Ascending aorta (tissue), 2 donors: ENCODE measurements at regions not wholly inside any gene's neighbourhood (a gene's known extent, or its start where the extent isn't known, plus 50 kb on each side); places are given as distances from the start of the nearest gene placed in this dataset.

ENCODE experiments used
- DNase-seq, 2 donors: peaks; one replicate each; pipeline ENCODE4 v3.0.0-alpha.2; 2019; ENCODE audit warnings: low spot score in 2 of 2
- H3K27ac ChIP-seq, 2 donors: fragments of 200-600 bp; sonication (generic); one replicate each; pipeline ENCODE4 v1.5.1; 2016 to 2017; ENCODE audit warnings: mild to moderate bottlenecking in 1 of 2
- H3K27me3 ChIP-seq: fragments of 200-600 bp; sonication (generic); one replicate; pipeline ENCODE4 v1.5.1; 2017
- H3K36me3 ChIP-seq, 2 donors: fragments of 200-600 bp; sonication (generic); one replicate each; pipeline ENCODE4 v1.5.1; 2016
- H3K4me1 ChIP-seq, 2 donors: fragments of 200-600 bp; sonication (generic); one replicate each; pipeline ENCODE4 v1.5.1; 2016 to 2017; ENCODE audit warnings: mild to moderate bottlenecking in 1 of 2
- H3K4me3 ChIP-seq, 2 donors: fragments of 200-600 bp; sonication (generic); one replicate each; pipeline ENCODE4 v1.5.1; 2016 to 2017; ENCODE audit warnings: mild to moderate bottlenecking in 1 of 2
- H3K9me3 ChIP-seq, 2 donors: fragments of 200-600 bp; sonication (generic); one replicate each; pipeline ENCODE4 v1.5.1; 2016
- intact Hi-C: fragments of 100-400 bp; cut with DNase I; formaldehyde crosslinking; loops from one replicate; pipeline ENCODE4 v1.15.1; 2023
- TF ChIP-seq, protein P1 (sequence below), 3 experiments: fragments of 200-600 bp in 2 of 3; fragments of 450-650 bp in 1 of 3; sonication (generic) in 2 of 3; IDR thresholded peaks; one replicate each; pipeline ENCODE4 v1.5.1; 2016 to 2019; ENCODE audit warnings: antibody characterized with exemption in 3 of 3, mild to moderate bottlenecking in 1 of 3, moderate library complexity in 1 of 3

GRCh38 chr5:124849774-124850173, 103.3 kb upstream of the ZNF608 start:
- no peaks in the 10 kb centered on the region for H3K9me3 ChIP-seq
- no peak overlapping the region for H3K4me3 ChIP-seq
- H3K27me3 ChIP-seq, result no peaks in the 10 kb centered on the region
- intact Hi-C loops, result no loop called here
- no peak for DNase-seq
- no peaks in the 10 kb centered on the region for H3K36me3 ChIP-seq
- no peak overlapping the region for H3K27ac ChIP-seq
- TF ChIP-seq, protein P1, sequence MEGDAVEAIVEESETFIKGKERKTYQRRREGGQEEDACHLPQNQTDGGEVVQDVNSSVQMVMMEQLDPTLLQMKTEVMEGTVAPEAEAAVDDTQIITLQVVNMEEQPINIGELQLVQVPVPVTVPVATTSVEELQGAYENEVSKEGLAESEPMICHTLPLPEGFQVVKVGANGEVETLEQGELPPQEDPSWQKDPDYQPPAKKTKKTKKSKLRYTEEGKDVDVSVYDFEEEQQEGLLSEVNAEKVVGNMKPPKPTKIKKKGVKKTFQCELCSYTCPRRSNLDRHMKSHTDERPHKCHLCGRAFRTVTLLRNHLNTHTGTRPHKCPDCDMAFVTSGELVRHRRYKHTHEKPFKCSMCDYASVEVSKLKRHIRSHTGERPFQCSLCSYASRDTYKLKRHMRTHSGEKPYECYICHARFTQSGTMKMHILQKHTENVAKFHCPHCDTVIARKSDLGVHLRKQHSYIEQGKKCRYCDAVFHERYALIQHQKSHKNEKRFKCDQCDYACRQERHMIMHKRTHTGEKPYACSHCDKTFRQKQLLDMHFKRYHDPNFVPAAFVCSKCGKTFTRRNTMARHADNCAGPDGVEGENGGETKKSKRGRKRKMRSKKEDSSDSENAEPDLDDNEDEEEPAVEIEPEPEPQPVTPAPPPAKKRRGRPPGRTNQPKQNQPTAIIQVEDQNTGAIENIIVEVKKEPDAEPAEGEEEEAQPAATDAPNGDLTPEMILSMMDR (IDR thresholded peaks at IDR 0.05), result no peak
- H3K4me1 ChIP-seq, result no peaks in the 10 kb centered on the region

DNA sequence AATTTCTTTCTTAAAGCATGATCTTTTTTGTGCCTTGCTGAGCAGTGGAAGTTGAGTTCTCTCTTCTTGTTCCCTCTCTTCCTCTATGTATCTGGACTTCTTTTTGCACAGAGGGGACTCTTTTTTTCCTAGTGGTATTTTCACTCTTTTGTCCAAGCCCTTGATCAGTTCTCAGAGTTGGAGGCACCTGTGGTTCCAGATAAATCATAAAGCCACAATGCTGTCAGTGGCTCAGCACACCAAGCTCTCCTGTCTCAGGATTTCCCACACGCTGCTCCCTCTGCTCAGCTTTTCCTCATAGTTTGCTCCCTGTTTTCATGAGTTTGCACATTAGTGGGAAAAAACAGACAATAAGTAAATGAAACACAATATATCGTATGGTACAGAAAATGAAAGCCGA, 110.3 kb upstream of the ZNF608 start:
- intact Hi-C loops, result no loop called here
- Histone ChIP-seq H3K27me3 (no peaks in the 10 kb centered on the region), H3K9me3 (no peaks in the 10 kb centered on the region), H3K27ac (no peak overlapping the region), H3K36me3 (no peaks in the 10 kb centered on the region), H3K4me3 (no peak overlapping the region), H3K4me1 (no peaks in the 10 kb centered on the region)
- no peak for DNase-seq
- TF ChIP-seq, protein P1 (IDR thresholded peaks at IDR 0.05), result no peak

- peaks cover 0 to under 1% of the 10 kb centered on the region in 2 donors for H3K9me3 ChIP-seq
- intact Hi-C loops, result no loop called here
These were observed 112.2 kb upstream of the ZNF608 start for GRCh38 chr5:124858612-124859011.

DNA sequence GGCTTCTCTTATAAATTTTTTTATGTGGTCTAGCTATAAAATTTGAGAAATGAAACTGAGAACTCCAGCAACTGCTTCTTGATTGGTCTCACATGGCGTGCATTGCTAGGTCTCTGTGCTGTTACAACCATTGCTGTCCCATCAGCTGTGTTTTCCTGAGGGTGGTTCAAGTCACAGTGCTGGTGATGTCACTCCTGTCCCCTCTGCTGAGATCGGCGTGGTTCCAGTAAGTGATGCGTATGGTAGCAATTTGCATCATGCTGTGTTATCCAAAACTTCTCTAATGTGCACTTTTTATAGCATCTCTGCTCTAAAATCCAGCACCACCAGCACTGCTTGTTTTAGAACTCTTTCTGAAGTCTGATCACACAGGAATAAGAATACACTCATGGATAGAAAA, 112.6 kb upstream of the ZNF608 start:
- peak; percentile 21 to 71 for DNase-seq
- TF ChIP-seq, protein P1 (IDR thresholded peaks at IDR 0.05), result no peak
- peaks cover 0 to 4% of the 10 kb centered on the region in 2 donors for H3K9me3 ChIP-seq
- H3K27ac ChIP-seq, result no peak overlapping the region
- no peaks in the 10 kb centered on the region for H3K27me3 ChIP-seq
- no peak overlapping the region for H3K4me3 ChIP-seq
- H3K4me1 ChIP-seq, result no peaks in the 10 kb centered on the region
- intact Hi-C loops, result no loop called here
- no peaks in the 10 kb centered on the region for H3K36me3 ChIP-seq

More at GRCh38 chr5:124858612-124859011, 112.2 kb upstream of the ZNF608 start:
- H3K4me1 ChIP-seq, result no peaks in the 10 kb centered on the region
- no peaks in the 10 kb centered on the region for H3K36me3 ChIP-seq
- no peak overlapping the region for H3K4me3 ChIP-seq
- no peak overlapping the region for H3K27ac ChIP-seq
- no peak for DNase-seq
- TF ChIP-seq, protein P1 (IDR thresholded peaks at IDR 0.05), result no peak
- no peaks in the 10 kb centered on the region for H3K27me3 ChIP-seq

GRCh38 chr5:124859556-124860290, 113.3 kb upstream of the ZNF608 start:
- H3K4me1 ChIP-seq, result no peaks in the 10 kb centered on the region
- H3K9me3 ChIP-seq, result peaks cover 0 to 8% of the 10 kb centered on the region in 2 donors
- no peak for DNase-seq
- intact Hi-C loops, result no loop called here
- H3K36me3 ChIP-seq, result no peaks in the 10 kb centered on the region
- no peaks in the 10 kb centered on the region for H3K27me3 ChIP-seq
- TF ChIP-seq, protein P1 (IDR thresholded peaks at IDR 0.05), result no peak
- no peak overlapping the region for H3K27ac ChIP-seq
- no peak overlapping the region for H3K4me3 ChIP-seq
